Stimulated activated CD4-positive, alpha-beta T cell treated with anti-CD3 and anti-CD28 coated beads, Interleukin-4, amount 100 ng/mL, for 24 hours (primary cell): ENCODE measurements at regions not wholly inside any gene's neighbourhood (a gene's known extent, or its start where the extent isn't known, plus 50 kb on each side); places are given as distances from the start of the nearest gene placed in this dataset.

Source experiments
- DNase-seq: peaks from one replicate; pipeline ENCODE4 v3.0.0-alpha.2; 2020

GRCh38 chr5:133681896-133682295 lies 69.6 kb upstream of the FSTL4 start:
- no peak for DNase-seq

DNA sequence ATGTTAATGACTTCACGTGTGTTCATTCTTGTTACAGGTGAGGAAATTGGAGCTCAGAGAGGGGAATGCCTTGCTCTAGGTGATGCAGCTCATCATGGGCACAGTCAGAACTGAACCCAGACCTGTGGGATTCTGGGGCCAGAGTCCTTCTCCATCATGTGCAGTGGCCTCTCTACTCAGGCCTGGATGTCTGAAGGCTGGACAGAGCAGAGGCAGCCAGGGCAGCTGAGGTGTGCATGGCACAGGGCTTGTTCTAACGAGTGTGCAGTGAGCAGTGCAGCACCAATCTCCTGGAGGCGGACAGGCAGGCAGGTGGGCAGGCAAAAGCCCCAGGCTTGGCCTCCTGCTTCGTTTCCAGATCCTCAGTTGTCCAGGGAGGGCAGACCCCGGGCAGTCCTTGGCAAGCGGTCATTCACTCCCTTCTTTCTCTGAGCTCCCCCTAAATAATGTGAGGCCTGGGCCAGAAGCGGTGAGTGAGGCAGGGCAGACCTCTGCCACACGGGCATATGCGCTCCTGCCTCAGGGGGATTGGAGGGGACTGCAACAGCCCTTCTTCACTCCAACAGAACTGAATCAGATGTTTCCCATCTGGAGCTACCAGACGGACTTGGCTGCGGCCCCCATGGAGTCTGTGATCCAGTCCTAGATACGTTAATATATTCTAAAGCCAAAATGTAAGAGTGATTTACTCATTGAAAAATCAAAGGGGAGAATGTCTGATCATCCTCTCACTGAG lies 68.7 kb upstream of the FSTL4 start:
- DNase-seq, result no peak

DNA sequence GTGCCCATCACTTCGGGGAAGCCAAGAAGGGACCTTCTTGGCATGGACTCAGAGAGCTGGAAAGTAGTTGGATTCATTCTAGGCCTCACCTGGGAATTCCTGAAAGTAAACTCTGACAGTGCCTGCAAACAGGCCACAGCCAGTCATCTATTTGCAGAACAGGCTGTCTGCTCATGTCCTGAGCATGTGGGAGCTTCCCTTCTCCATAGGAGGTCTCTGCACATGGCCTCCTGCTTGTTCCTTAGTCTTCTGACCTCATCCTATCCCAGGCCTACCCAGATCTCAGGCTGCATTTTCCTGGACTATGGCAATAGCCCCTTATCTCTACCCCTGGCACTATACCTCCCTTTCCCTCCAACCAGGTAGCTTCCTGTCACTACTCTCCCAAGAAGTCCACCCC lies 67.2 kb upstream of the FSTL4 start:
- DNase-seq, result no peak

- no peak for DNase-seq
Measured at GRCh38 chr5:133675376-133676154, 63.2 kb upstream of the FSTL4 start.

DNA sequence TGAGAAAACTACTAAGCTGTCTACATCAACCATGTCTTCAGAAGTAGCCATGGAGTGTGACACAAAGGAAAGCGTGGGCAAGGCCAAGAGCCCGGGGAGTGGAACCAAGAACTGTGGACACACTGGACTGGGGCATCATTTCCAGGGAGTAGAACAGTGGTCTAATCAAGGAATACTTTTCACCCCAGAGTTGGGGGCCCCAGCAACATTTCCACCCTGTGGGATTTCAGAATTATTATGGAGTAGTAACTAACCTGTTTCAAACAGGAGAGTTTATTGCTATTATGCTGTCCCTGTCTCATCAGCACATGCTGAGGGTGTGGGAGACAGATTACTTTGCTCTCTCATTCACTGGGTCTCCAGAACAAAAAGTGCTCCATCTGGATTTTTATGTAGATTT lies 58.0 kb upstream of the FSTL4 start:
- DNase-seq, result no peak

DNA sequence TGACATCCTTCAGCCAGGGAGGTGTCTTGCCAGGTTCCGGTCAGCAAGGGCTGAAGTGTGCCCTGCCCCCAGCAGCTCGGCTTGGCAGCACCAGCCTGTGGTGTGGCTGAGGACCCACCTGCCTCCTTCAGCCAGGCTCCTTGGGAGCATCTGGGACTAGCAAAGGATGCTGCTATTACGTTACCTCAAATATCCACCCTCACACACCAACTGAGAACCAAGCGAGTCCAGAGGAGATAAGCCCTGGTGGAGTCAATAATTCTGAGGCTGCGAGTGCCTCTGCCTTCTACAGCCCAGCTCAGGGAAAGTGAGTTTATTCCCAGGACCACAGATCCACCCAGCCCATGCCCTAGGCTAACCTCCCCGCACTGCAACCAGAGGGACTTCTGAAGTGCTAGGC lies 57.1 kb upstream of the FSTL4 start:
- no peak for DNase-seq

DNA sequence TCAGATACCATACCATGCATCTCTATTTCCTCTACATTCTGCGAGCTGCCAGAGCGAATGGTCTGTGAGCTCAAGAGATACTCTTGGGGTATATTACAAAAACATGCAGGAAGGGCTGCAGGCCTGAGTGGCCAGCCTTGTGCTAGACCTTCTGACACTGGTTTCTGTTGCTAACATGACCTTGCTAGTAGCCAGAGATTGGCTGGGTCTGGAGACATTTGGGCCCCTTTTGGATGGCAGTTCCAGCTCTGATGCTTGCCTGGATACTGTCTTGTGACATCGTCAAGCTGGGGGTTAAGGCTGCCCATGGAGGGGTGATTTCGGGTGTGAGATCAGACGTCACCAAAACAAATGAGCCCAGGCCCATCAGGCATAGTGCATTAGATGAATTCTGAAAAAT lies 56.1 kb upstream of the FSTL4 start:
- DNase-seq, result no peak

- no peak for DNase-seq
Measured at GRCh38 chr5:133667217-133667616, 54.9 kb upstream of the FSTL4 start.

- no peak for DNase-seq
Measured at GRCh38 chr5:133665571-133665970, 53.2 kb upstream of the FSTL4 start.

DNA sequence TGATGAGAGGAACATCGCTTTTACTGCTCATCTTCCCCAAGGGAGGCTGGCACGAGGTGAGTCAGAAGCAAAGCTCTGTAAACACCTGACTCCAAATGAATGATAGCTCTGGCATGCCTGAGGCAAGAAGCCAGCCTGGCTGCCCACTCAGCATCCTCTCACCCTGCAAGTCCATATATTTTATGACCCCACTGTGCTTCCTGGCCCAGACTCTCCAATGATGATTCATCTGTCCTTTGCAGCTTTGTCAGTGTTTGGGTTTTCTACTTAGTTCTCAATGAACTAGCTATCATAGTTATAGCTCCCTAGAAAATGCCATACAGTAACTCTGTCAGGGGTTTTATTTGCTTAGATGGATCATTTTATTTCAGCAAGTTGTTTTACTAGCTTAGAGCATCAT lies 52.1 kb upstream of the FSTL4 start:
- no peak for DNase-seq

GRCh38 chr5:133663397-133664054 lies 51.2 kb upstream of the FSTL4 start:
- no peak for DNase-seq

DNA sequence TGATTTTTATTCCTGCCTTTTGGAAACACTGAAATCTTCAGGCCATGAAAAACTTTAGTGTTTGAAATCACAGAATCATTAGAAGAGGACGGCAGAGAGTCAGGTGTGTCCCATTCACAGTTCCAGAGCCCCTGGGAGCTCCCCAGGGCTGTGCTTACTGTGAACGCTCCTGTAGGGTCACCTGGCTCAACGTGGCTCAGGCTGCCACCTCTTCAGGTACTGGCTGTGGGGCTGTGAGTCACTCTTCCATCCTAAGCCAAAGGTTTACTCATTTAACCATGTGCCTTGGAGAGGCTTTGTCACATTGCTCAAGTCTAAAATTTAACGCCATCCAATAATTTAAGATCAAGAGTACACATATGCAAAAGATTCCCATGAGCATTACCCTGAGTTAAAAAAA lies 50.2 kb upstream of the FSTL4 start:
- no peak for DNase-seq
